SK-N-SH (cell line): ENCODE measurements at regions not wholly inside any gene's neighbourhood (a gene's known extent, or its start where the extent isn't known, plus 50 kb on each side); places are given as distances from the start of the nearest gene placed in this dataset.

Experiments
- CTCF ChIA-PET: fragments of 300-600, 350-600 bp; formaldehyde crosslinking; extraction: SDS; loops from one replicate; lab custom pipeline; 2021; lab: Yijun Ruan, JAX
- POLR2A ChIA-PET: fragments of 350-600 bp; sonication (Branson Sonifier 250); formaldehyde crosslinking; extraction: SDS; loops from one replicate; lab custom pipeline; 2020; ENCODE audit warnings: antibody characterized with exemption, inconsistent platforms; lab: Yijun Ruan, JAX
- DNase-seq: peaks from one replicate; pipeline ENCODE4 v3.0.0; 2012
- H2AFZ ChIP-seq: fragments of 200-600 bp; sonication (generic); 2 replicates; pipeline ENCODE4 v1.8.1; 2016; ENCODE audit warnings: antibody characterized with exemption, mild to moderate bottlenecking, low read depth
- H3F3A ChIP-seq: fragments of 200-600 bp; sonication (generic); replicated peaks from 2 replicates; pipeline ENCODE3; 2016; ENCODE audit warnings: antibody characterized with exemption, mild to moderate bottlenecking; ENCODE audit not compliant: insufficient read depth
- H3K27ac ChIP-seq, 2 experiments: fragments of 200-500 bp in 1 of 2; fragments of 200-600 bp in 1 of 2; sonication (Bioruptor generic) in 1 of 2; sonication (generic), shearing (Covaris generic) in 1 of 2; 2 replicates each; pipeline versions ENCODE4 v1.5.1 to v1.6.1; 2014 to 2016; ENCODE audit warnings: low read depth in 2 of 2, inconsistent platforms in 1 of 2, low read length in 1 of 2, mild to moderate bottlenecking in 1 of 2, mixed read lengths in 1 of 2
- H3K27me3 ChIP-seq: fragments of 200-600 bp; sonication (generic), shearing (Covaris generic); 2 replicates; pipeline ENCODE4 v1.6.1; 2016; ENCODE audit warnings: mixed run types; ENCODE audit not compliant: insufficient read depth
- H3K36me3 ChIP-seq, 2 experiments: fragments of 200-500 bp in 1 of 2; fragments of 200-600 bp in 1 of 2; sonication (Bioruptor generic) in 1 of 2; sonication (generic) in 1 of 2; replicated peaks in 1 of 2; 2 replicates each; pipeline versions ENCODE3 to v1.5.1; 2014 to 2016; ENCODE audit warnings: low read length in 1 of 2, mild to moderate bottlenecking in 1 of 2; ENCODE audit not compliant: insufficient read depth in 2 of 2, control insufficient read depth in 1 of 2
- H3K4me1 ChIP-seq, 2 experiments: fragments of 200-500 bp in 1 of 2; fragments of 200-600 bp in 1 of 2; sonication (Bioruptor generic) in 1 of 2; sonication (generic), shearing (Covaris generic) in 1 of 2; 2 replicates each; pipeline versions ENCODE4 v1.5.1 to v1.6.1; 2014 to 2016; ENCODE audit warnings: low read depth in 1 of 2, low read length in 1 of 2, mixed run types in 1 of 2; ENCODE audit not compliant: insufficient read depth in 2 of 2, control insufficient read depth in 1 of 2
- H3K4me2 ChIP-seq: fragments of 200-600 bp; sonication (generic), shearing (Covaris generic); 2 replicates; pipeline ENCODE4 v1.6.1; 2017; ENCODE audit warnings: mixed run types
- H3K4me3 ChIP-seq, 2 experiments: fragments of 200-500 bp in 1 of 2; fragments of 200-600 bp in 1 of 2; sonication (Bioruptor generic) in 1 of 2; sonication (generic), shearing (Covaris generic) in 1 of 2; 2 replicates each; pipeline versions ENCODE4 v1.5.1 to v1.8.1; 2014 to 2016; ENCODE audit warnings: low read depth in 2 of 2, inconsistent platforms in 1 of 2, low read length in 1 of 2, mild to moderate bottlenecking in 1 of 2, mixed read lengths in 1 of 2, moderate library complexity in 1 of 2
- H3K79me2 ChIP-seq: fragments of 200-600 bp; sonication (generic); 2 replicates; pipeline ENCODE4 v1.8.1; 2017; ENCODE audit warnings: mild to moderate bottlenecking; ENCODE audit not compliant: insufficient read depth
- H3K9ac ChIP-seq: fragments of 200-600 bp; sonication (generic); 2 replicates; pipeline ENCODE4 v1.6.1; 2017; ENCODE audit warnings: mixed run types
- H3K9me2 ChIP-seq: fragments of 200-600 bp; sonication (generic); 2 replicates; pipeline ENCODE4 v1.6.1; 2017; ENCODE audit warnings: mixed run types
- H3K9me3 ChIP-seq: fragments of 200-600 bp; sonication (generic); 2 replicates; pipeline ENCODE4 v1.6.1; 2017; ENCODE audit warnings: mixed run types, mild to moderate bottlenecking, moderate library complexity
- H4K20me1 ChIP-seq: fragments of 200-600 bp; sonication (generic); 2 replicates; pipeline ENCODE4 v1.6.1; 2017; ENCODE audit warnings: mild to moderate bottlenecking, mixed run types; ENCODE audit not compliant: insufficient read depth
- CHD2 ChIP-seq: fragments of 150-350 bp; IDR thresholded peaks from 2 replicates; pipeline ENCODE4 v1.6.1; 2018; ENCODE audit warnings: low read length; ENCODE audit not compliant: partially characterized antibody
- EZH2phosphoT487 ChIP-seq: fragments of 200-600 bp; sonication (generic); IDR thresholded peaks from 2 replicates; pipeline ENCODE4 v1.6.1; 2017; ENCODE audit warnings: low read depth, mixed run types, mild to moderate bottlenecking, antibody characterized with exemption, moderate library complexity, borderline replicate concordance
- FOSL2 ChIP-seq: IDR thresholded peaks from 2 replicates; pipeline ENCODE4 v1.4.0; 2012; ENCODE audit warnings: low read depth, mild to moderate bottlenecking, moderate library complexity, borderline replicate concordance
- FOXM1 ChIP-seq: IDR thresholded peaks from 2 replicates; pipeline ENCODE4 v1.4.0; 2012; ENCODE audit warnings: low read depth, mild to moderate bottlenecking
- GATA2 ChIP-seq: sonication (generic); formaldehyde crosslinking; IDR thresholded peaks from 2 replicates; pipeline ENCODE4 v1.5.0; 2020; ENCODE audit warnings: mild to moderate bottlenecking, missing genetic modification reagents
- IRF3 ChIP-seq: fragments of 150-350 bp; IDR thresholded peaks from 2 replicates; pipeline ENCODE4 v1.6.1; 2016; ENCODE audit warnings: mild to moderate bottlenecking, low read depth, low read length
- MAX ChIP-seq: IDR thresholded peaks from 2 replicates; pipeline ENCODE4 v1.4.0; 2012; ENCODE audit warnings: low read depth
- NFIC ChIP-seq: IDR thresholded peaks from 2 replicates; pipeline ENCODE4 v1.4.0; 2012; ENCODE audit warnings: borderline replicate concordance
- PBX3 ChIP-seq: IDR thresholded peaks from 2 replicates; pipeline ENCODE4; 2012
- POLR2AphosphoS5 ChIP-seq: IDR thresholded peaks from 2 replicates; pipeline ENCODE4 v1.6.1; 2012; ENCODE audit warnings: low read depth, low read length
- RFX5 ChIP-seq: IDR thresholded peaks from 2 replicates; pipeline ENCODE4 v1.6.1; 2012; ENCODE audit warnings: mild to moderate bottlenecking, improper control_type of control experiment, low read length
- SIN3A ChIP-seq: IDR thresholded peaks from 2 replicates; pipeline ENCODE4 v1.6.1; 2012; ENCODE audit warnings: low read depth, mild to moderate bottlenecking, low read length, moderate library complexity, borderline replicate concordance
- SMC3 ChIP-seq: IDR thresholded peaks from 2 replicates; pipeline ENCODE4 v1.6.1; 2012; ENCODE audit warnings: low read depth, low read length, improper control_type of control experiment
- TCF12 ChIP-seq: IDR thresholded peaks from 2 replicates; pipeline ENCODE4 v1.4.0; 2012
- YY1 ChIP-seq: IDR thresholded peaks from 2 replicates; pipeline ENCODE4 v1.4.0; 2012; ENCODE audit warnings: low read depth, mild to moderate bottlenecking
- ZBTB33 ChIP-seq: IDR thresholded peaks from 2 replicates; pipeline ENCODE4 v1.4.0; 2012; ENCODE audit warnings: low read depth, borderline replicate concordance
- WGBS: methylation state at CpG from one replicate; pipeline ENCODE4 v1.1.6; 2017; ENCODE audit warnings: low lambda C conversion rate; 5-methylcytosine and 5-hydroxymethylcytosine counted together

- Histone ChIP-seq H3K4me1 (no peaks in the 10 kb centered on the region), H3K9me3 (no peaks in the 10 kb centered on the region; the same call in 1 of the 2 replicates), H3K4me2 (no peak overlapping the region), H3K4me3 (no peak overlapping the region), H3K36me3 (no peaks in the 10 kb centered on the region), H3K79me2 (no peaks in the 10 kb centered on the region), H2AFZ (no peak overlapping the region), H3K27ac (no peak overlapping the region), H3K9ac (no peak overlapping the region), H3K27me3 (no peaks in the 10 kb centered on the region), H3K9me2 (no peaks in the 10 kb centered on the region), H4K20me1 (no peaks in the 10 kb centered on the region), H3F3A (no peaks in the 10 kb centered on the region)
- TF ChIP-seq FOSL2 (no peak), GATA2 (CRISPR knock-in tag) (no peak), POLR2AphosphoS5 (no peak), YY1 (no peak), MAX (no peak), CHD2 (no peak), ZBTB33 (no peak), PBX3 (no peak), SIN3A (no peak), EZH2phosphoT487 (no peak), RFX5 (no peak), TCF12 (no peak), FOXM1 (no peak), SMC3 (no peak), IRF3 (no peak), NFIC (no peak)
- no peak for DNase-seq
- CTCF ChIA-PET: interaction anchor here (1.4 kb wide), 1 partner anchor 635 kb away, joined by 4 read pairs; no protein-coding TSS in a partner anchor
- 82% methylated on average over 3 of the region's 3 CpGs for WGBS
- POLR2A ChIA-PET: interaction anchor here (0.6 kb wide), 1 partner anchor 171 kb away, joined by 4 read pairs; no protein-coding TSS in a partner anchor
Measured at GRCh38 chr7:79933144-79933543, 201.5 kb upstream of the GNAI1 start.
